Mucosa of descending colon (tissue), 3 donors: ENCODE measurements at regions not wholly inside any gene's neighbourhood (a gene's known extent, or its start where the extent isn't known, plus 50 kb on each side); places are given as distances from the start of the nearest gene placed in this dataset.

Experiments
- ATAC-seq: fragments of 200-7000 bp; cut with Tn5 transposase; one replicate; pipeline ENCODE4 v1.9.1; 2020; ENCODE audit warnings: mild to moderate bottlenecking, moderate library complexity
- DNase-seq, 3 donors: peaks; one replicate each; pipeline ENCODE4 v3.0.0-alpha.2; 2020
- H3K36me3 ChIP-seq: fragments of 200-600 bp; one replicate; pipeline ENCODE4 v1.8.0; 2021; ENCODE audit warnings: low read depth, mild to moderate bottlenecking
- H3K4me1 ChIP-seq: fragments of 200-600 bp; one replicate; pipeline ENCODE4 v1.8.0; 2021; ENCODE audit warnings: low read depth, mild to moderate bottlenecking
- H3K4me3 ChIP-seq: fragments of 200-600 bp; one replicate; pipeline ENCODE4 v1.8.0; 2021; ENCODE audit warnings: mild to moderate bottlenecking
- H3K9me3 ChIP-seq: fragments of 200-600 bp; one replicate; pipeline ENCODE4 v1.8.0; 2021; ENCODE audit warnings: mild to moderate bottlenecking
- intact Hi-C, 2 donors: fragments of 100-400 bp; cut with DNase I in 1 of 2; cut with micrococcal nuclease in 1 of 2; formaldehyde crosslinking; loops; one replicate each; pipeline versions ENCODE4 v1.11.0 to v1.11.1; 2022; cut with DNase I, micrococcal nuclease
- TF ChIP-seq, protein P1 (sequence below): fragments of 200-600 bp; IDR thresholded peaks from one replicate; pipeline ENCODE4 v1.8.0; 2022; ENCODE audit warnings: antibody characterized with exemption, mild to moderate bottlenecking
- donor health status: DM: no; HTN: no; CAD: no; lungs with moderate emphysema.
- donor health status: DM: no; HTN: no; CAD: no.
- donor health status: DM: no; HTN: yes; CAD: no.

- ATAC-seq: no peak
- Histone ChIP-seq H3K4me1 (no peaks in the 10 kb centered on the region), H3K4me3 (no peak overlapping the region), H3K36me3 (no peaks in the 10 kb centered on the region), H3K9me3 (no peaks in the 10 kb centered on the region)
- TF ChIP-seq, protein P1, sequence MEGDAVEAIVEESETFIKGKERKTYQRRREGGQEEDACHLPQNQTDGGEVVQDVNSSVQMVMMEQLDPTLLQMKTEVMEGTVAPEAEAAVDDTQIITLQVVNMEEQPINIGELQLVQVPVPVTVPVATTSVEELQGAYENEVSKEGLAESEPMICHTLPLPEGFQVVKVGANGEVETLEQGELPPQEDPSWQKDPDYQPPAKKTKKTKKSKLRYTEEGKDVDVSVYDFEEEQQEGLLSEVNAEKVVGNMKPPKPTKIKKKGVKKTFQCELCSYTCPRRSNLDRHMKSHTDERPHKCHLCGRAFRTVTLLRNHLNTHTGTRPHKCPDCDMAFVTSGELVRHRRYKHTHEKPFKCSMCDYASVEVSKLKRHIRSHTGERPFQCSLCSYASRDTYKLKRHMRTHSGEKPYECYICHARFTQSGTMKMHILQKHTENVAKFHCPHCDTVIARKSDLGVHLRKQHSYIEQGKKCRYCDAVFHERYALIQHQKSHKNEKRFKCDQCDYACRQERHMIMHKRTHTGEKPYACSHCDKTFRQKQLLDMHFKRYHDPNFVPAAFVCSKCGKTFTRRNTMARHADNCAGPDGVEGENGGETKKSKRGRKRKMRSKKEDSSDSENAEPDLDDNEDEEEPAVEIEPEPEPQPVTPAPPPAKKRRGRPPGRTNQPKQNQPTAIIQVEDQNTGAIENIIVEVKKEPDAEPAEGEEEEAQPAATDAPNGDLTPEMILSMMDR: no peak
- DNase-seq: no peak
- intact Hi-C loops: no loop called here
Measured at GRCh38 chr21:26288026-26288425, 117.5 kb upstream of the APP start.

- Histone ChIP-seq H3K36me3 (no peaks in the 10 kb centered on the region), H3K9me3 (no peaks in the 10 kb centered on the region), H3K4me3 (no peak overlapping the region), H3K4me1 (no peaks in the 10 kb centered on the region)
- intact Hi-C loops: no loop called here
- ATAC-seq: no peak
- no peak for DNase-seq
- TF ChIP-seq, protein P1: no peak
Measured at GRCh38 chr21:26284531-26284930, 114.0 kb upstream of the APP start.

DNA sequence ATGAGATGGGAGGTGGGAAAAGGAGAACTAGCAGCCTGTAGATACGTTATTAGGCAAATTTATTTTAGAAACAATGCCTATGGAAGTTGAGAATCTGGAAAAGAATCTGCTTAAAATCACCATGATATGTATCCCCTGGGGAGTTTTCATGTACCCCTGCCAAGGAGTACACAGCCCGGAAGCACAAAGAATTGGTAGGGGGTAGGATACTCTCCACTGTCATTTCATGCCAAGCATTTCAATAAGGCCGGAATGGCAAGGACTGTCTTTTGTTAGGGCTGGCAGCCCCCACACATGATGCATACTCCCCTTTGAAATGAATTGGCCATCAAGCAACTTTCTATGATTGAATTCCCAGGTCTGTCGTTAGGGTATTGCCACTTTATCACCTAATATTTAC is 111.5 kb upstream of the APP start:
- DNase-seq (no peak), ATAC-seq (no peak)
- Histone ChIP-seq H3K36me3 (no peaks in the 10 kb centered on the region), H3K4me1 (no peaks in the 10 kb centered on the region), H3K9me3 (no peaks in the 10 kb centered on the region), H3K4me3 (no peak overlapping the region)
- TF ChIP-seq, protein P1: no peak
- intact Hi-C loops: no loop called here

GRCh38 chr21:26281506-26281905 is 110.9 kb upstream of the APP start:
- H3K4me3 ChIP-seq: no peak overlapping the region
- no peaks in the 10 kb centered on the region for H3K4me1 ChIP-seq
- no peaks in the 10 kb centered on the region for H3K36me3 ChIP-seq
- H3K9me3 ChIP-seq: no peaks in the 10 kb centered on the region
- intact Hi-C loops: no loop called here
- TF ChIP-seq, protein P1: no peak
- ATAC-seq (no peak), DNase-seq (no peak)

GRCh38 chr21:26280775-26281174 is 110.2 kb upstream of the APP start:
- Histone ChIP-seq H3K36me3 (no peaks in the 10 kb centered on the region), H3K9me3 (no peaks in the 10 kb centered on the region), H3K4me3 (no peak overlapping the region), H3K4me1 (no peaks in the 10 kb centered on the region)
- intact Hi-C loops: no loop called here
- ATAC-seq (no peak), DNase-seq (no peak)
- TF ChIP-seq, protein P1: no peak

DNA sequence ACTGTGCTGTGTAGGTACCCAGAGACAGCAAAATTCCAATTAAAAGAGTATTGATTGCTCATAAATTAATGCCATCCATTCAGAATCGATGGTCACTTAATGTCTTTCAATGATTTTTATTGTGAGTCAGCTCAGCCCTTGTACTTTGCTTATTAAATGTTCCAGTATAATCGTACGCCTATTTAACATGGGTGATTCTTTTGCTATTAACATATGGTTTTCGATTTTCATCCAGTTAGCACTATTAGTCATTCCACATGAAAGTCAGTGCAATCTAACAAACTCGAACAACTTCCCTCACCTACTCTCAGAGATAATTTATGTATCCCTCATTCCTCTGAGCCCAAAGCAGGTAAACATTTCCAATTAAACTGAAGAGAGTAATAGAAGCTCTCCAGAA is 109.6 kb upstream of the APP start:
- no peak overlapping the region for H3K4me3 ChIP-seq
- DNase-seq (no peak), ATAC-seq (no peak)
- H3K36me3 ChIP-seq: no peaks in the 10 kb centered on the region
- TF ChIP-seq, protein P1: no peak
- intact Hi-C loops: no loop called here
- no peaks in the 10 kb centered on the region for H3K4me1 ChIP-seq
- peaks cover 5% of the 10 kb centered on the region for H3K9me3 ChIP-seq
